ENCODE measurements at regions not wholly inside any gene's neighbourhood (a gene's known extent, or its start where the extent isn't known, plus 50 kb on each side); places are given as distances from the start of the nearest gene placed in this dataset.

GRCh38 chr16:7097518-7097917 lies 235.1 kb upstream of the RBFOX1 start:
- no peak for TF ChIP-seq MAX (IDR thresholded peaks at IDR 0.05)

GRCh38 chr16:7093511-7093910 lies 239.1 kb upstream of the RBFOX1 start:
- TF ChIP-seq TEAD4 (IDR thresholded peaks at IDR 0.05) (no peak), TCF12 (IDR thresholded peaks at IDR 0.05; ENCODE audit: low read depth) (no peak), YY1 (IDR thresholded peaks at IDR 0.05; ENCODE audit: low read depth) (no peak)

DNA sequence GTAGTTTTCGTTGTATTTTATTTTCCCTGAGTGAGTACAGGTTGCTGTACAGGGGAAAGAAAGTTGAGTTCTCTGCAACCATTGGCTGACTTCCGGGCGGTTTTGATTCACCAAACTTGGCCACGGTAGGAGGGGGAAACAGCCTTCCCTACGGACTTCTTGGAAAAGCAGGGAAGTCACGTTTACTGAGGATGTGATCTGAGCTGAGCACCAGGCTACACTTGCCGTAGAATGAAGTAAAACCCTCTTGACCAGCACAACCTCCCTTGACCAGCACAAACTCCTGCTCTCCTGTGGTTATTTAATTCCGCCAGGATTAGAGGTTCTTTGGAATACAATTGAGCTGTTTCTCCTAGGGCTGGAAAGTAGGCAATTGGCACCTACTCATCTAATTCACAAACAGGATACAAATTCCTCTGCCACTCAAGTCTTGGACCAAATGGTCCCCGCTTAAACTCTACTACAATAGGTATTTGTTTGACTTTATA lies 242.0 kb upstream of the RBFOX1 start:
- TF ChIP-seq ZBTB7A (IDR thresholded peaks at IDR 0.05; ENCODE audit: low read depth) (no peak), REST (IDR thresholded peaks at IDR 0.05; ENCODE audit: low read depth) (no peak), TAF1 (IDR thresholded peaks at IDR 0.05; ENCODE audit: low read depth) (no peak), NFIC (IDR thresholded peaks at IDR 0.05) (no peak), TEAD4 (IDR thresholded peaks at IDR 0.05) (no peak), MAX (IDR thresholded peaks at IDR 0.05) (no peak), CEBPB (IDR thresholded peaks at IDR 0.05) (no peak), FOXM1 (IDR thresholded peaks at IDR 0.05; ENCODE audit: borderline replicate concordance, low read depth) (no peak), CREB1 (IDR thresholded peaks at IDR 0.05; ENCODE audit: low read depth) (no peak), RAD21 (IDR thresholded peaks at IDR 0.05; ENCODE audit: low read depth) (no peak)

GRCh38 chr16:7089751-7090150 lies 242.9 kb upstream of the RBFOX1 start:
- TF ChIP-seq TAF1 (IDR thresholded peaks at IDR 0.05; ENCODE audit: low read depth) (no peak), TCF12 (IDR thresholded peaks at IDR 0.05; ENCODE audit: low read depth) (no peak), EGR1 (IDR thresholded peaks at IDR 0.05) (no peak), FOXM1 (IDR thresholded peaks at IDR 0.05; ENCODE audit: borderline replicate concordance, low read depth) (no peak), MAX (IDR thresholded peaks at IDR 0.05) (no peak), CREB1 (IDR thresholded peaks at IDR 0.05; ENCODE audit: low read depth) (no peak), EP300 (IDR thresholded peaks at IDR 0.05; ENCODE audit: borderline replicate concordance) (no peak), REST (IDR thresholded peaks at IDR 0.05; ENCODE audit: low read depth) (no peak), RAD21 (IDR thresholded peaks at IDR 0.05; ENCODE audit: low read depth) (no peak), TEAD4 (IDR thresholded peaks at IDR 0.05) (no peak), ZBTB7A (IDR thresholded peaks at IDR 0.05; ENCODE audit: low read depth) (no peak), YY1 (IDR thresholded peaks at IDR 0.05; ENCODE audit: low read depth) (no peak), NFIC (IDR thresholded peaks at IDR 0.05) (no peak), CEBPB (IDR thresholded peaks at IDR 0.05) (no peak)
- TF ChIP-seq, protein P1, sequence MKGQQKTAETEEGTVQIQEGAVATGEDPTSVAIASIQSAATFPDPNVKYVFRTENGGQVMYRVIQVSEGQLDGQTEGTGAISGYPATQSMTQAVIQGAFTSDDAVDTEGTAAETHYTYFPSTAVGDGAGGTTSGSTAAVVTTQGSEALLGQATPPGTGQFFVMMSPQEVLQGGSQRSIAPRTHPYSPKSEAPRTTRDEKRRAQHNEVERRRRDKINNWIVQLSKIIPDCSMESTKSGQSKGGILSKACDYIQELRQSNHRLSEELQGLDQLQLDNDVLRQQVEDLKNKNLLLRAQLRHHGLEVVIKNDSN (IDR thresholded peaks at IDR 0.05) = no peak

- TF ChIP-seq MAX (IDR thresholded peaks at IDR 0.05) = no peak
These were observed 243.9 kb upstream of the RBFOX1 start for GRCh38 chr16:7088711-7089110.

DNA sequence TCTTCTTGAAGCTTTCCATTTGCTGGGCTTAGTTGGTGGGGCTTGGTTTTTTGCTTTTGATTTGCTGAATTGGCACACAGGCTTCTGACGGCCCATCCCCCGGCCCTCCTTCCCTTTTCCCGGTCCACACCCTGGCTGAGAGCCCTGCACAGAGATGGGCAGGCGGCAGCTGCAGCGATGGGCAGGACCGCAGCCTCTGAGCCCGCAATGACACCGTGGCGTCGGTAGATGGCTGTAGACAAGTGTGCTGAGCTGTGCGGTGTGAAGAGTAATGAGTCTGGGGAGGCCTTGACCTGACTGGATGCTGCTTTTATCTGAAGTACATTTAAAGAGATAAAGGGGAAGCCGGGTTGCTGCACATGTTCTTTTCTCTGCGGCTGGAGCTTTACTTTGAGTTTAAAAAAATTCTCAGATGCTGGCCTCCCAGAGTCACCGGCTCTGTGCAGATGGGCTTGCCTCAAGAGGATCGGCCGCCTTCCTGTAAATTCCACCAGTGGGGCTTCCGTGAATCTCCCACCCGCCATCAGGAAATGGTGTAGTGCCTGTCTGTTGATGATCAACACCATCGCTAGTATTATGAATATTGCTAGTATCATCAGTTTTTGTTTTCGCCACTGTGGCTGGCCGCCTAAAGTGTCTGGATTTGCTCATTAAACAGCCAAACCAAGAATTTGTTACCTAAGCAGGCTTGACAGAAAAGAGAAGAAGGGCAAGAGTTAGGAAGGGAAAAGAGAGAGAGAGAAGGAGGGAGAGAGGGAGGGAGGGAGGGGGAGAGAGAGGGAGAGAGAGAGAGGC lies 245.6 kb upstream of the RBFOX1 start:
- TF ChIP-seq NFIC (IDR thresholded peaks at IDR 0.05) = no peak
- TF ChIP-seq FOXM1 (IDR thresholded peaks at IDR 0.05; ENCODE audit: borderline replicate concordance, low read depth) = no peak
- no peak for TF ChIP-seq TAF1 (IDR thresholded peaks at IDR 0.05; ENCODE audit: low read depth)
- no peak for TF ChIP-seq ZBTB7A (IDR thresholded peaks at IDR 0.05; ENCODE audit: low read depth)
- no peak for TF ChIP-seq YY1 (IDR thresholded peaks at IDR 0.05; ENCODE audit: low read depth)
- no peak for TF ChIP-seq CEBPB (IDR thresholded peaks at IDR 0.05)
- TF ChIP-seq RAD21 (IDR thresholded peaks at IDR 0.05; ENCODE audit: low read depth) = no peak
- TF ChIP-seq EP300 (IDR thresholded peaks at IDR 0.05; ENCODE audit: borderline replicate concordance) = no peak
- TF ChIP-seq REST (IDR thresholded peaks at IDR 0.05; ENCODE audit: low read depth) = no peak
- TF ChIP-seq TCF12 (IDR thresholded peaks at IDR 0.05; ENCODE audit: low read depth) = no peak
- no peak for TF ChIP-seq MAX (IDR thresholded peaks at IDR 0.05)
- TF ChIP-seq, protein P1 (IDR thresholded peaks at IDR 0.05) = no peak
- no peak for TF ChIP-seq CREB1 (IDR thresholded peaks at IDR 0.05; ENCODE audit: low read depth)
- TF ChIP-seq EGR1 (IDR thresholded peaks at IDR 0.05) = no peak
- no peak for TF ChIP-seq TEAD4 (IDR thresholded peaks at IDR 0.05)

All from Ishikawa (cell line).